PC-3 (cell line): ENCODE measurements at regions not wholly inside any gene's neighbourhood (a gene's known extent, or its start where the extent isn't known, plus 50 kb on each side); places are given as distances from the start of the nearest gene placed in this dataset.

Experiments
- ATAC-seq: fragments of 200-7000 bp; cut with Tn5 transposase; 2 replicates; pipeline ENCODE4 v1.9.1; 2020; ENCODE audit warnings: mild to moderate bottlenecking, moderate library complexity
- BruUV-seq: library from RNA; stranded (reverse); fragments of 400-500 nt; replicated peaks from 2 replicates; lab custom pipeline; 2021; lab: Mats Ljungman, UMichigan
- CTCF ChIA-PET: fragments of 300-600 bp; sonication (Branson Sonifier 250); formaldehyde crosslinking; loops from one replicate; lab custom pipeline; 2022; ENCODE audit warnings: antibody characterized with exemption; lab: Charles Lee
- POLR2A ChIA-PET: fragments of 300-600 bp; sonication (Branson Sonifier 250); formaldehyde crosslinking; loops from one replicate; lab custom pipeline; 2022; ENCODE audit warnings: antibody characterized with exemption; ENCODE audit not compliant: unreplicated experiment; lab: Charles Lee
- DNase-seq: peaks from one replicate; pipeline ENCODE4 v3.0.0-alpha.2; 2015
- H2AFZ ChIP-seq: fragments of 300-600 bp; sonication (generic); 2 replicates; pipeline ENCODE4 v1.6.0; 2016; ENCODE audit warnings: antibody characterized with exemption, low read length
- H3F3A ChIP-seq: fragments of 300-600 bp; sonication (generic); one replicate; pipeline ENCODE4 v1.6.0; 2017; ENCODE audit warnings: antibody characterized with exemption, low read length, control low read depth, mild to moderate bottlenecking; ENCODE audit not compliant: unreplicated experiment
- H3K27ac ChIP-seq: fragments of 300-600 bp; sonication (generic); 2 replicates; pipeline ENCODE4 v1.5.1; 2016; ENCODE audit warnings: mild to moderate bottlenecking, low read length
- H3K27me3 ChIP-seq: fragments of 300-600 bp; sonication (generic); 2 replicates; pipeline ENCODE4 v1.6.1; 2016; ENCODE audit warnings: low read length, mixed read lengths
- H3K36me3 ChIP-seq: fragments of 300-600 bp; sonication (generic); 2 replicates; pipeline ENCODE4 v1.6.1; 2016; ENCODE audit warnings: low read depth, mixed run types, low read length, mixed read lengths
- H3K4me1 ChIP-seq: fragments of 300-600 bp; sonication (generic); 2 replicates; pipeline ENCODE4 v1.5.1; 2016; ENCODE audit warnings: low read length; ENCODE audit not compliant: insufficient read depth
- H3K4me2 ChIP-seq: fragments of 300-600 bp; sonication (generic); 2 replicates; pipeline ENCODE4 v1.6.0; 2016; ENCODE audit warnings: low read length
- H3K4me3 ChIP-seq: fragments of 300-600 bp; sonication (generic); 2 replicates; pipeline ENCODE4 v1.5.1; 2016; ENCODE audit warnings: mild to moderate bottlenecking, low read length, mixed read lengths
- H3K79me2 ChIP-seq: fragments of 300-600 bp; sonication (generic); 2 replicates; pipeline ENCODE4 v1.6.1; 2017; ENCODE audit warnings: low read length, mixed read lengths
- H3K9ac ChIP-seq: fragments of 300-600 bp; sonication (generic); 2 replicates; pipeline ENCODE4 v1.6.0; 2016; ENCODE audit warnings: mild to moderate bottlenecking, low read length
- H3K9me2 ChIP-seq: fragments of 300-600 bp; sonication (generic); replicated peaks from 2 replicates; pipeline ENCODE4 v1.6.1; 2016; ENCODE audit warnings: mixed run types, low read length, mixed read lengths
- H3K9me3 ChIP-seq: fragments of 300-600 bp; sonication (generic); 2 replicates; pipeline ENCODE4 v1.6.1; 2016; ENCODE audit warnings: low read length, mixed read lengths
- H4K20me1 ChIP-seq: fragments of 300-600 bp; sonication (generic); 2 replicates; pipeline ENCODE4 v1.6.1; 2016; ENCODE audit warnings: low read length, mixed read lengths
- CTCF ChIP-seq: fragments of 300-600 bp; sonication (generic); conservative IDR thresholded peaks from 2 replicates; pipeline ENCODE4 v1.5.1; 2017; ENCODE audit warnings: antibody characterized with exemption, low read depth, mild to moderate bottlenecking, low read length
- EZH2 ChIP-seq: fragments of 300-600 bp; sonication (generic); IDR thresholded peaks from one replicate; pipeline ENCODE4 v1.6.1; 2017; ENCODE audit warnings: antibody characterized with exemption, mild to moderate bottlenecking, low read length; ENCODE audit not compliant: unreplicated experiment
- EZH2phosphoT487 ChIP-seq: fragments of 300-600 bp; sonication (generic); IDR thresholded peaks from 2 replicates; pipeline ENCODE4 v1.6.1; 2018; ENCODE audit warnings: mild to moderate bottlenecking, antibody characterized with exemption, low read length, borderline replicate concordance
- intact Hi-C: fragments of 100-400 bp; cut with micrococcal nuclease; formaldehyde crosslinking; loops from 2 replicates; pipeline ENCODE4 v1.9.0; 2023

GRCh38 chr6:166770216-166771116, 143.4 kb upstream of the RPS6KA2 start:
- DNase-seq (peak; percentile 21), ATAC-seq (no peak)
- H3K36me3 ChIP-seq: no peaks in the 10 kb centered on the region
- ChIA-PET CTCF (interaction anchor here (1.3 kb wide), 1 partner anchor 63 kb away, joined by 4 read pairs; no protein-coding TSS in a partner anchor), POLR2A (interaction anchor here (0.6 to 0.7 kb wide), 2 partner anchors 46 to 141 kb away, joined by 3 to 7 read pairs; no protein-coding TSS in a partner anchor)
- peak; percentile 47; the same call in 1 of the 2 replicates for TF ChIP-seq CTCF
- no peak for TF ChIP-seq EZH2
- H3F3A ChIP-seq: no peaks in the 10 kb centered on the region
- H2AFZ ChIP-seq: no peak overlapping the region
- H3K27me3 ChIP-seq: no peaks in the 10 kb centered on the region
- H3K4me3 ChIP-seq: no peak overlapping the region
- intact Hi-C loops: loop anchor here (2.0 to 5.0 kb wide), 2 partner anchors 64 to 313 kb away; no protein-coding TSS in a partner anchor
- BruUV-seq: no TSS peak
- H4K20me1 ChIP-seq: no peaks in the 10 kb centered on the region
- H3K4me1 ChIP-seq: no peaks in the 10 kb centered on the region
- H3K79me2 ChIP-seq: no peaks in the 10 kb centered on the region
- H3K9ac ChIP-seq: no peak overlapping the region
- H3K9me3 ChIP-seq: no peaks in the 10 kb centered on the region
- no peaks in the 10 kb centered on the region for H3K9me2 ChIP-seq
- no peak overlapping the region for H3K27ac ChIP-seq
- no peak overlapping the region for H3K4me2 ChIP-seq

GRCh38 chr6:166769648-166770047, 142.6 kb upstream of the RPS6KA2 start:
- Histone ChIP-seq H3K9me3 (no peaks in the 10 kb centered on the region), H3K9me2 (no peaks in the 10 kb centered on the region), H3K4me3 (no peak overlapping the region), H3K9ac (no peak overlapping the region), H3K36me3 (no peaks in the 10 kb centered on the region), H3K79me2 (no peaks in the 10 kb centered on the region), H3K27me3 (no peaks in the 10 kb centered on the region), H3K4me2 (no peak overlapping the region), H3K27ac (no peak overlapping the region), H4K20me1 (no peaks in the 10 kb centered on the region), H3F3A (no peaks in the 10 kb centered on the region), H2AFZ (no peak overlapping the region), H3K4me1 (no peaks in the 10 kb centered on the region)
- TF ChIP-seq EZH2phosphoT487 (no peak), EZH2 (no peak), CTCF (no peak)
- ChIA-PET POLR2A (interaction anchor here (0.7 kb wide), 1 partner anchor 140 kb away, joined by 3 read pairs; no protein-coding TSS in a partner anchor), CTCF (interaction anchor here (1.3 kb wide), 1 partner anchor 63 kb away, joined by 4 read pairs; no protein-coding TSS in a partner anchor)
- intact Hi-C loops: loop anchor here (2.0 to 5.0 kb wide), 3 partner anchors 63 to 312 kb away; no protein-coding TSS in a partner anchor
- ATAC-seq (no peak), DNase-seq (no peak)
- no TSS peak for BruUV-seq
